ENCODE measurements at regions not wholly inside any gene's neighbourhood (a gene's known extent, or its start where the extent isn't known, plus 50 kb on each side); places are given as distances from the start of the nearest gene placed in this dataset.
A peak's percentile ranks its signal among the peaks of the same experiment; 100 is the strongest.

DNA sequence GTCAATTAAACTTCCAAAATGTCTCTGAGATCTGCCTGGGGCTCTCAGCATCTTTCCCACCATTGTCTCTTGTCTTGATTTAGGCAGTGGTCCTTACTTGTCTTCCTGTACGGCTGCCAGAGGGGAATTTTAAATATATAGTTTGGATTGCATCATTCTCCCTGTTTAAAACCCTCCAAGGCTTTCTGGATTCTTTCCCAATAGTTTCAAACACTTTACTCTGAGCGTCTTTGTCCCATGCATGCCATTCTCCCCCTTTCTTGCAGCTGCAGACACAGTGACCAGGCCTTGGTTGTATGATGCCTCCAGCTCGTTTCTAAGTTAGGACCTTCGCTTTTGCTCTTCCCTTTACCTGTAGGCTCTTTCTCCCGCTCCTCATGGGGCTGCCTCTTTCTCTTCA is 323.3 kb upstream of the CTNNB1 start:
- Histone ChIP-seq H2AFZ (ENCODE audit: low read length) (no peak overlapping the region), H3K27me3 (ENCODE audit: control insufficient read depth, insufficient read depth, low read length) (no peaks in the 10 kb centered on the region), H3K9ac (ENCODE audit: insufficient read depth, low read length) (no peak overlapping the region), H4K20me1 (ENCODE audit: control insufficient read depth, extremely low read depth, insufficient read depth, low read length) (no peaks in the 10 kb centered on the region), H3K4me1 (ENCODE audit: control insufficient read depth, extremely low read depth, insufficient read depth, low read length) (no peaks in the 10 kb centered on the region), H3K79me2 (ENCODE audit: control insufficient read depth, insufficient read depth, low read length) (no peaks in the 10 kb centered on the region), H3K4me2 (ENCODE audit: extremely low read depth, insufficient read depth, low read length) (no peak overlapping the region), H3K27ac (ENCODE audit: insufficient read depth, low read length) (no peak overlapping the region), H3K9me3 (ENCODE audit: control insufficient read depth, insufficient read depth, low read depth, low read length) (no peaks in the 10 kb centered on the region), H3K36me3 (ENCODE audit: control insufficient read depth, insufficient read depth, low read length) (no peaks in the 10 kb centered on the region), H3K4me3 (replicated peaks in 1 of 4; ENCODE audit: control extremely low read depth in 1 of 4, insufficient read depth in 1 of 4, low read depth in 3 of 4, low read length in 4 of 4) (no peak overlapping the region)
- TF ChIP-seq EZH2 (IDR thresholded peaks at IDR 0.05; ENCODE audit: low read length, missing control alignments) (no peak), CTCF (conservative IDR thresholded peaks at IDR 0.05 in 1 of 2, IDR thresholded peaks at IDR 0.05 in 1 of 2; ENCODE audit: low read depth in 1 of 2, low read length in 2 of 2) (no peak)
- DNase-seq (ENCODE audit: low read depth in 2 of 2) = no peak

- Histone ChIP-seq H3K4me3 (replicated peaks in 1 of 4; ENCODE audit: control extremely low read depth in 1 of 4, insufficient read depth in 1 of 4, low read depth in 3 of 4, low read length in 4 of 4) (no peak overlapping the region), H3K9me3 (ENCODE audit: control insufficient read depth, insufficient read depth, low read depth, low read length) (no peaks in the 10 kb centered on the region), H3K9ac (ENCODE audit: insufficient read depth, low read length) (no peak overlapping the region), H3K4me1 (ENCODE audit: control insufficient read depth, extremely low read depth, insufficient read depth, low read length) (no peaks in the 10 kb centered on the region), H2AFZ (ENCODE audit: low read length) (no peak overlapping the region), H3K27ac (ENCODE audit: insufficient read depth, low read length) (no peak overlapping the region), H3K79me2 (ENCODE audit: control insufficient read depth, insufficient read depth, low read length) (no peaks in the 10 kb centered on the region), H4K20me1 (ENCODE audit: control insufficient read depth, extremely low read depth, insufficient read depth, low read length) (no peaks in the 10 kb centered on the region), H3K36me3 (ENCODE audit: control insufficient read depth, insufficient read depth, low read length) (no peaks in the 10 kb centered on the region), H3K4me2 (ENCODE audit: extremely low read depth, insufficient read depth, low read length) (no peak overlapping the region), H3K27me3 (ENCODE audit: control insufficient read depth, insufficient read depth, low read length) (no peaks in the 10 kb centered on the region)
- DNase-seq (ENCODE audit: low read depth in 2 of 2) = peak in 1 of 2 donors; percentile 35
- no peak for TF ChIP-seq EZH2 (IDR thresholded peaks at IDR 0.05; ENCODE audit: low read length, missing control alignments)
- TF ChIP-seq CTCF (conservative IDR thresholded peaks at IDR 0.05 in 1 of 2, IDR thresholded peaks at IDR 0.05 in 1 of 2; ENCODE audit: low read depth in 1 of 2, low read length in 2 of 2) = no peak
Measured at GRCh38 chr3:40876496-40876895, 322.8 kb upstream of the CTNNB1 start.

- no peaks in the 10 kb centered on the region for H3K9me3 ChIP-seq (ENCODE audit: control insufficient read depth, insufficient read depth, low read depth, low read length)
- H3K79me2 ChIP-seq (ENCODE audit: control insufficient read depth, insufficient read depth, low read length) = no peaks in the 10 kb centered on the region
- H2AFZ ChIP-seq (ENCODE audit: low read length) = no peak overlapping the region
- no peaks in the 10 kb centered on the region for H3K36me3 ChIP-seq (ENCODE audit: control insufficient read depth, insufficient read depth, low read length)
- H4K20me1 ChIP-seq (ENCODE audit: control insufficient read depth, extremely low read depth, insufficient read depth, low read length) = no peaks in the 10 kb centered on the region
- no peak overlapping the region for H3K27ac ChIP-seq (ENCODE audit: insufficient read depth, low read length)
- H3K27me3 ChIP-seq (ENCODE audit: control insufficient read depth, insufficient read depth, low read length) = no peaks in the 10 kb centered on the region
- peak; percentile 71 to 86 for DNase-seq (ENCODE audit: low read depth in 2 of 2)
- H3K4me1 ChIP-seq (ENCODE audit: control insufficient read depth, extremely low read depth, insufficient read depth, low read length) = no peaks in the 10 kb centered on the region
- H3K4me3 ChIP-seq (replicated peaks in 1 of 4; ENCODE audit: control extremely low read depth in 1 of 4, insufficient read depth in 1 of 4, low read depth in 3 of 4, low read length in 4 of 4) = no peak overlapping the region
- no peak for TF ChIP-seq CTCF (conservative IDR thresholded peaks at IDR 0.05 in 1 of 2, IDR thresholded peaks at IDR 0.05 in 1 of 2; ENCODE audit: low read depth in 1 of 2, low read length in 2 of 2)
- no peak for TF ChIP-seq EZH2 (IDR thresholded peaks at IDR 0.05; ENCODE audit: low read length, missing control alignments)
- no peak overlapping the region for H3K4me2 ChIP-seq (ENCODE audit: extremely low read depth, insufficient read depth, low read length)
- H3K9ac ChIP-seq (ENCODE audit: insufficient read depth, low read length) = no peak overlapping the region
Measured at GRCh38 chr3:40877631-40878463, 321.5 kb upstream of the CTNNB1 start.

Measured in fibroblast of lung (primary cell).